Upper lobe of left lung (tissue), 4 donors: ENCODE measurements at regions not wholly inside any gene's neighbourhood (a gene's known extent, or its start where the extent isn't known, plus 50 kb on each side); places are given as distances from the start of the nearest gene placed in this dataset.

Experiments used
- CTCF ChIP-seq, 6 experiments: fragments of 450-650 bp in 4 of 6; fragments of 200-600 bp in 2 of 6; sonication (generic) in 2 of 6; IDR thresholded peaks; one replicate each; pipeline ENCODE4 v1.5.1; 2016 to 2019; ENCODE audit warnings: antibody characterized with exemption in 6 of 6
- EP300 ChIP-seq, 4 donors: sonication (generic); formaldehyde crosslinking; IDR thresholded peaks; one replicate each; pipeline ENCODE4 v1.5.1; 2017; ENCODE audit warnings: antibody characterized with exemption in 4 of 4, control low read depth in 2 of 4
- POLR2A ChIP-seq, 4 donors: fragments of 450-650 bp; IDR thresholded peaks; one replicate each; pipeline ENCODE4 v1.5.1; 2016 to 2017; ENCODE audit warnings: antibody characterized with exemption in 4 of 4, mild to moderate bottlenecking in 2 of 4
- POLR2AphosphoS5 ChIP-seq, 2 donors: sonication (generic); formaldehyde crosslinking; IDR thresholded peaks; one replicate each; pipeline ENCODE4 v1.5.1; 2017; ENCODE audit warnings: antibody characterized with exemption in 2 of 2

GRCh38 chr14:51394384-51394783 is 154.3 kb downstream of the TMX1 start:
- TF ChIP-seq CTCF (IDR thresholded peaks at IDR 0.05) = no peak
- no peak for TF ChIP-seq POLR2A (IDR thresholded peaks at IDR 0.05)
- TF ChIP-seq POLR2AphosphoS5 (IDR thresholded peaks at IDR 0.05) = no peak
- no peak for TF ChIP-seq EP300 (IDR thresholded peaks at IDR 0.05)
